ENCODE measurements at regions not wholly inside any gene's neighbourhood (a gene's known extent, or its start where the extent isn't known, plus 50 kb on each side); places are given as distances from the start of the nearest gene placed in this dataset.
A peak's percentile ranks its signal among the peaks of the same experiment; 100 is the strongest.

- Histone ChIP-seq H2AFZ (ENCODE audit: low read length) (peak overlapping the region; percentile 94), H3K4me2 (ENCODE audit: insufficient read depth, low read length) (peak overlapping the region; percentile 92), H3K4me3 (ENCODE audit: insufficient read depth, low read length) (peak overlapping the region; percentile 77), H4K20me1 (ENCODE audit: insufficient read depth, low read length) (no peaks in the 10 kb centered on the region), H3K79me2 (ENCODE audit: insufficient read depth, low read length) (no peaks in the 10 kb centered on the region), H3K4me1 (ENCODE audit: insufficient read depth, low read length) (peaks cover 25% of the 10 kb centered on the region), H3K9me3 (ENCODE audit: low read depth, low read length) (no peaks in the 10 kb centered on the region), H3K36me3 (ENCODE audit: insufficient read depth, low read length) (no peaks in the 10 kb centered on the region), H3K27ac (ENCODE audit: low read depth, low read length) (peak overlapping the region; percentile 86), H3K27me3 (ENCODE audit: insufficient read depth, low read length) (no peaks in the 10 kb centered on the region)
- peak; percentile 93 for DNase-seq (ENCODE audit: insufficient read length, low spot score, missing footprints)
- TF ChIP-seq, protein P1, sequence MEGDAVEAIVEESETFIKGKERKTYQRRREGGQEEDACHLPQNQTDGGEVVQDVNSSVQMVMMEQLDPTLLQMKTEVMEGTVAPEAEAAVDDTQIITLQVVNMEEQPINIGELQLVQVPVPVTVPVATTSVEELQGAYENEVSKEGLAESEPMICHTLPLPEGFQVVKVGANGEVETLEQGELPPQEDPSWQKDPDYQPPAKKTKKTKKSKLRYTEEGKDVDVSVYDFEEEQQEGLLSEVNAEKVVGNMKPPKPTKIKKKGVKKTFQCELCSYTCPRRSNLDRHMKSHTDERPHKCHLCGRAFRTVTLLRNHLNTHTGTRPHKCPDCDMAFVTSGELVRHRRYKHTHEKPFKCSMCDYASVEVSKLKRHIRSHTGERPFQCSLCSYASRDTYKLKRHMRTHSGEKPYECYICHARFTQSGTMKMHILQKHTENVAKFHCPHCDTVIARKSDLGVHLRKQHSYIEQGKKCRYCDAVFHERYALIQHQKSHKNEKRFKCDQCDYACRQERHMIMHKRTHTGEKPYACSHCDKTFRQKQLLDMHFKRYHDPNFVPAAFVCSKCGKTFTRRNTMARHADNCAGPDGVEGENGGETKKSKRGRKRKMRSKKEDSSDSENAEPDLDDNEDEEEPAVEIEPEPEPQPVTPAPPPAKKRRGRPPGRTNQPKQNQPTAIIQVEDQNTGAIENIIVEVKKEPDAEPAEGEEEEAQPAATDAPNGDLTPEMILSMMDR (IDR thresholded peaks at IDR 0.05; ENCODE audit: extremely low read depth, low read depth, low read length), result no peak
Measured at GRCh38 chr11:10930972-10931760, 73.3 kb upstream of the ZBED5 start.

DNA sequence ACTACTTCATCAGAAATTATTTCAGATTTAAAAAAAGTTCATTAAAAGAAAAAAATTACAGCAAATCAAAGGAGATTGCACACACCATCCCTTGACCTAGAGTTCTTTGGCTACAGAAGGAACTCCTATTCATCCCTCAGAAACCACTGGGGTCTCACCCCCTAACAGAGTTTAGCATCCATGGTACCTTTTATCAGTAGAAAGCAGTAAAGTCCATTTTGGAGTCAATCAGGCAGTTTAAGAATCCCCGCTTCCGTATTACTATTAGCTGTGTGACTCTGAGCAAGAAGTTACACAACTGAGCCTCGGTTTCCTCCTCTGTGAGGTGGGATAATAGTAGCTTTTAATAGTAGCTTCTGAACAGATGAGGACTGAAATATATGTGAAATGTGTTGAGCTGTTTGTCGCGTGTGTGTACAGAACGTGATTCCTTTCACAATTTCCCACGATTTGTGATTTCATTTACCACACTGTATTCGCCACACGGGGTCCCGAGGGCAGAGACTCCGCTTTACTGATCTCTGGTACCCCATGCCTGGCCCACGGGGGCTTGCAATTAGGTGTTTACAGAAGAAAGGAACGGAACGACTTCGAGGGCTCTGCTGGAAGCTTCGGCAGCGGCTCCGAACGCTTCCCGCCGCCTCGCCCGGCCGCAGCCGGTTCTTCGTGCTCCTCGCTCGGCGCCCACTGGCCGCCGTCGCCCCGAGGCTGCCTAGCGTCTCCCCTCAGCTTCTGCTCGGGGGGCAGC lies 72.5 kb upstream of the ZBED5 start:
- peak overlapping the region; percentile 92 for H3K4me2 ChIP-seq (ENCODE audit: insufficient read depth, low read length)
- peaks cover 25% of the 10 kb centered on the region for H3K4me1 ChIP-seq (ENCODE audit: insufficient read depth, low read length)
- H3K9me3 ChIP-seq (ENCODE audit: low read depth, low read length), result no peaks in the 10 kb centered on the region
- no peaks in the 10 kb centered on the region for H3K27me3 ChIP-seq (ENCODE audit: insufficient read depth, low read length)
- DNase-seq (ENCODE audit: insufficient read length, low spot score, missing footprints), result peak; percentile 83
- H4K20me1 ChIP-seq (ENCODE audit: insufficient read depth, low read length), result no peaks in the 10 kb centered on the region
- H3K36me3 ChIP-seq (ENCODE audit: insufficient read depth, low read length), result no peaks in the 10 kb centered on the region
- TF ChIP-seq, protein P1 (IDR thresholded peaks at IDR 0.05; ENCODE audit: extremely low read depth, low read depth, low read length), result no peak
- peak overlapping the region; percentile 94 for H2AFZ ChIP-seq (ENCODE audit: low read length)
- H3K79me2 ChIP-seq (ENCODE audit: insufficient read depth, low read length), result no peaks in the 10 kb centered on the region
- peak overlapping the region; percentile 86 for H3K27ac ChIP-seq (ENCODE audit: low read depth, low read length)
- H3K4me3 ChIP-seq (ENCODE audit: insufficient read depth, low read length), result peak overlapping the region; percentile 77

DNA sequence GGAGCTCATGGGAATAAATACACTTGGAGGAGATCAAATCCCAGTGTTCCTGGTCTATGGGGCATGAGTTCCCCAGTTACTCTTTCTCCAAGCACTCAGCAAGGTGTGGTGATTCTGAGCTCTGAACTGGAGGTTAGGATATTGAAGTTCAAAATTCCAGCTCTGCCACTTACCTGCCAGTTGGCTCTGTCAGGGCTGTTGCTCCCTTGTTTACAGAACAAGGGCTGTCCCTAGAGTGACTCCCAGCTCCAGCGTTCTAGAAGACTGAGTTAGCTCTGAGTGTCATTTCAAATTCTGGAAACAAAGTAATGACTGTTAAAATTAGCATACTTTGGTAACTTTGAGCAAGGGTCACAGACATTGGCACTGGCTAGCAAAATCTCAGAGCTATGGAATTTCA lies 69.7 kb upstream of the ZBED5 start:
- TF ChIP-seq, protein P1 (IDR thresholded peaks at IDR 0.05; ENCODE audit: extremely low read depth, low read depth, low read length), result no peak
- Histone ChIP-seq H3K9me3 (ENCODE audit: low read depth, low read length) (no peaks in the 10 kb centered on the region), H3K27me3 (ENCODE audit: insufficient read depth, low read length) (no peaks in the 10 kb centered on the region), H3K36me3 (ENCODE audit: insufficient read depth, low read length) (no peaks in the 10 kb centered on the region), H3K27ac (ENCODE audit: low read depth, low read length) (no peak overlapping the region), H2AFZ (ENCODE audit: low read length) (peak overlapping the region; percentile 37), H3K4me3 (ENCODE audit: insufficient read depth, low read length) (no peak overlapping the region), H3K79me2 (ENCODE audit: insufficient read depth, low read length) (no peaks in the 10 kb centered on the region), H4K20me1 (ENCODE audit: insufficient read depth, low read length) (no peaks in the 10 kb centered on the region), H3K4me1 (ENCODE audit: insufficient read depth, low read length) (peaks cover 22% of the 10 kb centered on the region), H3K4me2 (ENCODE audit: insufficient read depth, low read length) (peak overlapping the region; percentile 16)
- no peak for DNase-seq (ENCODE audit: insufficient read length, low spot score, missing footprints)

GRCh38 chr11:10926801-10927211 lies 69.0 kb upstream of the ZBED5 start:
- Histone ChIP-seq H3K4me2 (ENCODE audit: insufficient read depth, low read length) (peak overlapping the region; percentile 16), H4K20me1 (ENCODE audit: insufficient read depth, low read length) (no peaks in the 10 kb centered on the region), H3K27ac (ENCODE audit: low read depth, low read length) (peak overlapping the region; percentile 22), H3K4me3 (ENCODE audit: insufficient read depth, low read length) (no peak overlapping the region), H3K4me1 (ENCODE audit: insufficient read depth, low read length) (peaks cover 18% of the 10 kb centered on the region), H3K79me2 (ENCODE audit: insufficient read depth, low read length) (no peaks in the 10 kb centered on the region), H3K9me3 (ENCODE audit: low read depth, low read length) (no peaks in the 10 kb centered on the region), H3K36me3 (ENCODE audit: insufficient read depth, low read length) (no peaks in the 10 kb centered on the region), H2AFZ (ENCODE audit: low read length) (no peak overlapping the region), H3K27me3 (ENCODE audit: insufficient read depth, low read length) (no peaks in the 10 kb centered on the region)
- TF ChIP-seq, protein P1 (IDR thresholded peaks at IDR 0.05; ENCODE audit: extremely low read depth, low read depth, low read length), result no peak
- peak; percentile 80 for DNase-seq (ENCODE audit: insufficient read length, low spot score, missing footprints)
